ENCODE measurements at regions not wholly inside any gene's neighbourhood (a gene's known extent, or its start where the extent isn't known, plus 50 kb on each side); places are given as distances from the start of the nearest gene placed in this dataset.

GRCh38 chr6:130314271-130314670 is 51.5 kb upstream of the TMEM200A start:
- DNase-seq (ENCODE audit: low read depth) = peak; percentile 28

GRCh38 chr6:130313206-130313605 is 52.6 kb upstream of the TMEM200A start:
- DNase-seq (ENCODE audit: low read depth) = no peak

GRCh38 chr6:130309028-130309427 is 56.8 kb upstream of the TMEM200A start:
- DNase-seq (ENCODE audit: low read depth) = no peak

GRCh38 chr6:130307752-130308361 is 58.0 kb upstream of the TMEM200A start:
- peak; percentile 90 for DNase-seq (ENCODE audit: low read depth)

- peak; percentile 47 for DNase-seq (ENCODE audit: low read depth)
Observed at GRCh38 chr6:130306377-130306776, 59.4 kb upstream of the TMEM200A start.

- no peak for DNase-seq (ENCODE audit: low read depth)
Observed at GRCh38 chr6:130303431-130303830, 62.4 kb upstream of the TMEM200A start.

GRCh38 chr6:130298258-130298657 is 67.6 kb upstream of the TMEM200A start:
- no peak for DNase-seq (ENCODE audit: low read depth)

- DNase-seq (ENCODE audit: low read depth) = no peak
Observed at GRCh38 chr6:130296854-130297253, 69.0 kb upstream of the TMEM200A start.

GRCh38 chr6:130293800-130294199 is 71.0 kb upstream of the SAMD3 start:
- peak; percentile 81 for DNase-seq (ENCODE audit: low read depth)

- no peak for DNase-seq (ENCODE audit: low read depth)
Observed at GRCh38 chr6:130288065-130288464, 65.3 kb upstream of the SAMD3 start.

GRCh38 chr6:130282234-130282995 is 59.7 kb upstream of the SAMD3 start:
- DNase-seq (ENCODE audit: low read depth) = no peak

GRCh38 chr6:130276507-130276906 is 53.8 kb upstream of the SAMD3 start:
- no peak for DNase-seq (ENCODE audit: low read depth)

- DNase-seq (ENCODE audit: low read depth) = no peak
Observed at GRCh38 chr6:130274007-130274406, 51.3 kb upstream of the SAMD3 start.
